Activated naive CD4-positive, alpha-beta T cell treated with anti-CD3 and anti-CD28 coated beads for 36 hours (primary cell): ENCODE measurements at regions not wholly inside any gene's neighbourhood (a gene's known extent, or its start where the extent isn't known, plus 50 kb on each side); places are given as distances from the start of the nearest gene placed in this dataset.

ENCODE experiments used
- CTCF ChIA-PET: fragments of 350-600 bp; sonication (Branson Sonifier 250); formaldehyde crosslinking; loops from one replicate; lab custom pipeline; 2021; ENCODE audit warnings: antibody characterized with exemption; lab: Charles Lee
- DNase-seq: peaks from one replicate; pipeline ENCODE4 v3.0.0-alpha.2; 2020
- H3K27ac Mint-ChIP-seq: one replicate; pipeline ENCODE4 v1.8.0; 2021; ENCODE audit warnings: mild to moderate bottlenecking, mixed read lengths
- H3K27me3 Mint-ChIP-seq: one replicate; pipeline ENCODE4 v1.8.0; 2021; ENCODE audit warnings: low read depth, mixed read lengths
- H3K36me3 Mint-ChIP-seq: one replicate; pipeline ENCODE4 v1.8.0; 2021; ENCODE audit warnings: low read depth, mixed read lengths
- H3K4me1 Mint-ChIP-seq: one replicate; pipeline ENCODE4 v1.8.0; 2021; ENCODE audit warnings: low read depth, mixed read lengths
- H3K4me3 Mint-ChIP-seq: one replicate; pipeline ENCODE4 v1.8.0; 2021; ENCODE audit warnings: mild to moderate bottlenecking, moderate library complexity, mixed read lengths
- H3K9me3 Mint-ChIP-seq: one replicate; pipeline ENCODE4 v1.8.0; 2021; ENCODE audit warnings: mixed read lengths
- intact Hi-C: fragments of 100-400 bp; cut with micrococcal nuclease; formaldehyde crosslinking; loops from one replicate; pipeline ENCODE4 v1.15.1; 2023

- no peaks in the 10 kb centered on the region for H3K36me3 Mint-ChIP-seq
- H3K27ac Mint-ChIP-seq, result no peak overlapping the region
- H3K4me1 Mint-ChIP-seq, result no peaks in the 10 kb centered on the region
- no peak overlapping the region for H3K4me3 Mint-ChIP-seq
- no peak for DNase-seq
- CTCF ChIA-PET, result no interaction called here
- H3K9me3 Mint-ChIP-seq, result peaks cover 3% of the 10 kb centered on the region
- intact Hi-C loops, result no loop called here
- H3K27me3 Mint-ChIP-seq, result no peaks in the 10 kb centered on the region
Measured at GRCh38 chr6:164916087-164916486, 393.3 kb downstream of the C6orf118 start.

- Mint-ChIP-seq H3K36me3 (no peaks in the 10 kb centered on the region), H3K27ac (no peak overlapping the region), H3K4me1 (no peaks in the 10 kb centered on the region), H3K9me3 (no peaks in the 10 kb centered on the region), H3K27me3 (no peaks in the 10 kb centered on the region), H3K4me3 (no peak overlapping the region)
- CTCF ChIA-PET, result no interaction called here
- intact Hi-C loops, result no loop called here
- no peak for DNase-seq
Measured at GRCh38 chr6:164911873-164912580, 397.4 kb downstream of the C6orf118 start.

GRCh38 chr6:164911151-164911550, 398.3 kb downstream of the C6orf118 start:
- Mint-ChIP-seq H3K4me1 (no peaks in the 10 kb centered on the region), H3K36me3 (no peaks in the 10 kb centered on the region), H3K27me3 (no peaks in the 10 kb centered on the region), H3K9me3 (no peaks in the 10 kb centered on the region), H3K27ac (no peak overlapping the region), H3K4me3 (no peak overlapping the region)
- CTCF ChIA-PET, result no interaction called here
- intact Hi-C loops, result no loop called here
- DNase-seq, result no peak

GRCh38 chr6:164906766-164907165, 402.6 kb downstream of the C6orf118 start:
- CTCF ChIA-PET, result no interaction called here
- Mint-ChIP-seq H3K36me3 (no peaks in the 10 kb centered on the region), H3K4me3 (no peak overlapping the region)

GRCh38 chr6:164905311-164905710, 404.1 kb downstream of the C6orf118 start:
- intact Hi-C loops, result no loop called here
- CTCF ChIA-PET, result no interaction called here
- H3K9me3 Mint-ChIP-seq, result no peaks in the 10 kb centered on the region

More at GRCh38 chr6:164906766-164907165, 402.6 kb downstream of the C6orf118 start:
- H3K9me3 Mint-ChIP-seq, result no peaks in the 10 kb centered on the region
- H3K27ac Mint-ChIP-seq, result no peak overlapping the region
- DNase-seq, result no peak
- no peaks in the 10 kb centered on the region for H3K4me1 Mint-ChIP-seq
- no peaks in the 10 kb centered on the region for H3K27me3 Mint-ChIP-seq
- intact Hi-C loops, result no loop called here

GRCh38 chr6:164898412-164898811, 411.0 kb downstream of the C6orf118 start:
- peaks cover 11% of the 10 kb centered on the region for H3K9me3 Mint-ChIP-seq
- no peak overlapping the region for H3K27ac Mint-ChIP-seq
- intact Hi-C loops, result no loop called here
- CTCF ChIA-PET, result no interaction called here
- DNase-seq, result no peak
- H3K4me1 Mint-ChIP-seq, result no peaks in the 10 kb centered on the region
- H3K27me3 Mint-ChIP-seq, result no peaks in the 10 kb centered on the region
- H3K4me3 Mint-ChIP-seq, result no peak overlapping the region
- no peaks in the 10 kb centered on the region for H3K36me3 Mint-ChIP-seq

More at GRCh38 chr6:164905311-164905710, 404.1 kb downstream of the C6orf118 start:
- no peaks in the 10 kb centered on the region for H3K4me1 Mint-ChIP-seq
- H3K27me3 Mint-ChIP-seq, result no peaks in the 10 kb centered on the region
- no peak for DNase-seq
- no peak overlapping the region for H3K4me3 Mint-ChIP-seq
- H3K27ac Mint-ChIP-seq, result no peak overlapping the region
- H3K36me3 Mint-ChIP-seq, result no peaks in the 10 kb centered on the region

GRCh38 chr6:164897523-164898235, 411.7 kb downstream of the C6orf118 start:
- intact Hi-C loops, result no loop called here
- no peaks in the 10 kb centered on the region for H3K27me3 Mint-ChIP-seq
- H3K4me3 Mint-ChIP-seq, result no peak overlapping the region
- H3K4me1 Mint-ChIP-seq, result no peaks in the 10 kb centered on the region
- H3K36me3 Mint-ChIP-seq, result no peaks in the 10 kb centered on the region
- CTCF ChIA-PET, result no interaction called here
- H3K27ac Mint-ChIP-seq, result no peak overlapping the region
- no peak for DNase-seq
- peaks cover 11% of the 10 kb centered on the region for H3K9me3 Mint-ChIP-seq

GRCh38 chr6:164889980-164890379, 419.4 kb downstream of the C6orf118 start:
- Mint-ChIP-seq H3K27ac (no peak overlapping the region), H3K36me3 (no peaks in the 10 kb centered on the region), H3K9me3 (peaks cover 7% of the 10 kb centered on the region), H3K4me3 (no peak overlapping the region), H3K4me1 (no peaks in the 10 kb centered on the region), H3K27me3 (no peaks in the 10 kb centered on the region)
- intact Hi-C loops, result no loop called here
- DNase-seq, result no peak
- CTCF ChIA-PET, result interaction anchor here (0.6 to 0.7 kb wide), 2 partner anchors 615 to 712 kb away, joined by 3 to 6 read pairs; no protein-coding TSS in a partner anchor

- peaks cover 5% of the 10 kb centered on the region for H3K9me3 Mint-ChIP-seq
- intact Hi-C loops, result no loop called here
Measured at GRCh38 chr6:164887660-164888059, 421.7 kb downstream of the C6orf118 start.

GRCh38 chr6:164882236-164882635, 427.2 kb downstream of the C6orf118 start:
- H3K4me3 Mint-ChIP-seq, result no peak overlapping the region
- no peaks in the 10 kb centered on the region for H3K9me3 Mint-ChIP-seq
- H3K27me3 Mint-ChIP-seq, result no peaks in the 10 kb centered on the region
- intact Hi-C loops, result no loop called here
- H3K27ac Mint-ChIP-seq, result no peak overlapping the region
- CTCF ChIA-PET, result no interaction called here
- no peaks in the 10 kb centered on the region for H3K36me3 Mint-ChIP-seq
- H3K4me1 Mint-ChIP-seq, result no peaks in the 10 kb centered on the region
- no peak for DNase-seq

More at GRCh38 chr6:164887660-164888059, 421.7 kb downstream of the C6orf118 start:
- Mint-ChIP-seq H3K4me1 (no peaks in the 10 kb centered on the region), H3K4me3 (no peak overlapping the region), H3K27me3 (no peaks in the 10 kb centered on the region), H3K27ac (no peak overlapping the region), H3K36me3 (no peaks in the 10 kb centered on the region)
- CTCF ChIA-PET, result no interaction called here
- DNase-seq, result no peak

GRCh38 chr6:164871783-164872182, 437.6 kb downstream of the C6orf118 start:
- no peaks in the 10 kb centered on the region for H3K36me3 Mint-ChIP-seq
- CTCF ChIA-PET, result no interaction called here
- DNase-seq, result no peak
- H3K9me3 Mint-ChIP-seq, result peaks cover 3% of the 10 kb centered on the region
- no peaks in the 10 kb centered on the region for H3K4me1 Mint-ChIP-seq
- H3K27me3 Mint-ChIP-seq, result no peaks in the 10 kb centered on the region
- H3K27ac Mint-ChIP-seq, result no peak overlapping the region
- intact Hi-C loops, result no loop called here
- no peak overlapping the region for H3K4me3 Mint-ChIP-seq

- intact Hi-C loops, result no loop called here
- Mint-ChIP-seq H3K9me3 (peaks cover 8% of the 10 kb centered on the region), H3K4me3 (no peak overlapping the region), H3K36me3 (no peaks in the 10 kb centered on the region), H3K27me3 (no peaks in the 10 kb centered on the region), H3K4me1 (no peaks in the 10 kb centered on the region), H3K27ac (no peak overlapping the region)
- DNase-seq, result no peak
- CTCF ChIA-PET, result no interaction called here
Measured at GRCh38 chr6:164870164-164870563, 439.2 kb downstream of the C6orf118 start.

GRCh38 chr6:164861967-164862366, 447.4 kb downstream of the C6orf118 start:
- Mint-ChIP-seq H3K4me1 (no peaks in the 10 kb centered on the region), H3K27ac (no peak overlapping the region), H3K27me3 (no peaks in the 10 kb centered on the region), H3K9me3 (peaks cover 5% of the 10 kb centered on the region), H3K4me3 (no peak overlapping the region), H3K36me3 (no peaks in the 10 kb centered on the region)
- intact Hi-C loops, result no loop called here
- CTCF ChIA-PET, result no interaction called here
- DNase-seq, result no peak
